Globus pallidus (tissue), 1 donor: ENCODE measurements at regions not wholly inside any gene's neighbourhood (a gene's known extent, or its start where the extent isn't known, plus 50 kb on each side); places are given as distances from the start of the nearest gene placed in this dataset.
"Not testable (repeated sequence)": the region's sequence is repeated elsewhere in the genome, so short reads cannot be mapped to it uniquely, and the experiment has no call there.

Experiments used
- DNase-seq: peaks from one replicate; pipeline ENCODE4 v3.0.0-alpha.2; 2015; ENCODE audit warnings: low spot score

- DNase-seq = not testable (repeated sequence)
These were observed 289.4 kb downstream of the CNTNAP3B start for GRCh38 chr9:41839786-41840185.

- not testable (repeated sequence) for DNase-seq
These were observed 290.3 kb downstream of the CNTNAP3B start for GRCh38 chr9:41838953-41839352.

- DNase-seq = not testable (repeated sequence)
These were observed 290.7 kb downstream of the CNTNAP3B start for GRCh38 chr9:41838562-41838851.

GRCh38 chr9:41837684-41838561, 291.3 kb downstream of the CNTNAP3B start:
- not testable (repeated sequence) for DNase-seq

- DNase-seq = not testable (repeated sequence)
These were observed 296.1 kb downstream of the CNTNAP3B start for GRCh38 chr9:41833108-41833507.

- DNase-seq = not testable (repeated sequence)
These were observed 304.5 kb downstream of the CNTNAP3B start for GRCh38 chr9:41824723-41825122.

GRCh38 chr9:41802706-41803105, 326.5 kb downstream of the CNTNAP3B start:
- not testable (repeated sequence) for DNase-seq

- not testable (repeated sequence) for DNase-seq
These were observed 330.5 kb downstream of the CNTNAP3B start for GRCh38 chr9:41798684-41799083.

- DNase-seq = not testable (repeated sequence)
These were observed 338.4 kb downstream of the CNTNAP3B start for GRCh38 chr9:41790719-41791363.

- not testable (repeated sequence) for DNase-seq
These were observed 339.2 kb downstream of the CNTNAP3B start for GRCh38 chr9:41790007-41790406.

GRCh38 chr9:41789387-41789786, 339.8 kb downstream of the CNTNAP3B start:
- DNase-seq = not testable (repeated sequence)

GRCh38 chr9:41787951-41788350, 341.3 kb downstream of the CNTNAP3B start:
- not testable (repeated sequence) for DNase-seq

- not testable (repeated sequence) for DNase-seq
These were observed 342.0 kb downstream of the CNTNAP3B start for GRCh38 chr9:41787270-41787669.

- DNase-seq = not testable (repeated sequence)
These were observed 345.2 kb downstream of the CNTNAP3B start for GRCh38 chr9:41784006-41784405.

- DNase-seq = not testable (repeated sequence)
These were observed 346.0 kb downstream of the CNTNAP3B start for GRCh38 chr9:41783070-41783810.

- not testable (repeated sequence) for DNase-seq
These were observed 347.3 kb downstream of the CNTNAP3B start for GRCh38 chr9:41781899-41782298.

- not testable (repeated sequence) for DNase-seq
These were observed 349.3 kb downstream of the CNTNAP3B start for GRCh38 chr9:41779897-41780406.

- DNase-seq = not testable (repeated sequence)
These were observed 350.0 kb downstream of the CNTNAP3B start for GRCh38 chr9:41779192-41779591.

- DNase-seq = not testable (repeated sequence)
These were observed 350.6 kb downstream of the CNTNAP3B start for GRCh38 chr9:41778535-41779071.

- not testable (repeated sequence) for DNase-seq
These were observed 351.7 kb downstream of the CNTNAP3B start for GRCh38 chr9:41777536-41777935.

GRCh38 chr9:41772541-41772940, 356.7 kb downstream of the CNTNAP3B start:
- DNase-seq = not testable (repeated sequence)

- DNase-seq = not testable (repeated sequence)
These were observed 357.5 kb downstream of the CNTNAP3B start for GRCh38 chr9:41771693-41772092.
